T follicular helper cell (primary cell): ENCODE measurements at regions not wholly inside any gene's neighbourhood (a gene's known extent, or its start where the extent isn't known, plus 50 kb on each side); places are given as distances from the start of the nearest gene placed in this dataset.

Experiments used
- DNase-seq: peaks from one replicate; pipeline ENCODE4 v3.0.0-alpha.2; 2020; ENCODE audit warnings: low read depth

- no peak for DNase-seq
Observed at GRCh38 chr3:150268426-150269391, 139.4 kb upstream of the TSC22D2 start.

GRCh38 chr3:150267288-150267687, 140.8 kb upstream of the TSC22D2 start:
- DNase-seq = no peak

DNA sequence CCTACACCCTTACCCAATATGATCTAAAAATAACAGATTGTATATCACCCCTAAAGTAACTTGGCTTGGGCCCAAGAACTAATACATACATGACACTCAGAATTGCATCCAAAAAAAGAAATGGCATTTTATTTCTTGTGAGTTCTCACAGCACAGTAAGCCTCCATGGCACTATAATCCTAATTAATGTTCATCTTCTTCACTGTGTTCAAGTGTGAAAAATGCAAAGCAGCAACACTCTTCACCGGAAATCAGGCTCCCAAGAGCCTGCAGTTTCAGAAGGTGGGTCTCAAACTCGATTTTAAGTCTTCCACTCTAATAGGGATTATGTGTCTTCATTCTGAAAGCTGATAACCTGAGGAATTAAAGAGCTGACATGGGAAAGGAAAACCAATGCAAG, 142.8 kb upstream of the TSC22D2 start:
- no peak for DNase-seq

- no peak for DNase-seq
Observed at GRCh38 chr3:150264561-150265279, 143.4 kb upstream of the TSC22D2 start.

DNA sequence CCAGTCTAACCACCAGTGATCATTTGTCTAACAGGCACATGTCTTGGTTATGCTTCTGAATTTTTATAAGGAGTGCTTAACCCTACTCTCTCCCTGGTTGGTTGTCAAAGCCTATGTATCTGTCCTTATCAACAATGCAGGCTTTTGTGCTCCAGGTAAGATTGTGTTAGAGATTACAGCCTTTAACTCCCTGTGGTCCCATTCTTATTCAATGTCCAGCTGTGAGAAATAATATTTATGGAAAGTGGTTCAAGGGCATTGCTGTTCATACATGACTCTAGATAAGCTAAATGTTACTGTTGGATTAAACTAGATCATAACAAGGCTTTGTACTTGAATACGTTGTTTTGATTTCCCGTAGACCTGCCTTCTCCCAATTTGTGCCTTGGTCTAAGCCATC, 146.1 kb upstream of the TSC22D2 start:
- DNase-seq = no peak

DNA sequence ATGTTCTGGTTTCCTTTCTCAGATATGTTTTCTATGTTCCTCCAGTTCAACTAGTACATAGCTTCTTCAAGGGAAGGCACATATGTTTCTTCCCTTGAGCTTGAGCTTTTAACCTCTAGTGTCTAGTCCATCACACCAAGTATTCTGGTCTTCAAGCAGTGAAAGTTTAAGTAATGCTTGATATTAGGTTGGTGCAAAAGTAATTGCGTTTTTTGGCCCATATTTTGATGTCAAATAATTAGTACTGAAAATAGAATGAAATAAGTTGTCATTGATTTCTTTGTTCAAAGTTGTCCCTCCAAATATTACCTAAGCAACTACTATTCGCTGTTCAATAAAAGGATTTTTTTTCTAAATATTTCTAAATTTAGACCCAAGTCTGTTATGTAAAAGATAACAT, 146.7 kb upstream of the TSC22D2 start:
- DNase-seq = no peak

DNA sequence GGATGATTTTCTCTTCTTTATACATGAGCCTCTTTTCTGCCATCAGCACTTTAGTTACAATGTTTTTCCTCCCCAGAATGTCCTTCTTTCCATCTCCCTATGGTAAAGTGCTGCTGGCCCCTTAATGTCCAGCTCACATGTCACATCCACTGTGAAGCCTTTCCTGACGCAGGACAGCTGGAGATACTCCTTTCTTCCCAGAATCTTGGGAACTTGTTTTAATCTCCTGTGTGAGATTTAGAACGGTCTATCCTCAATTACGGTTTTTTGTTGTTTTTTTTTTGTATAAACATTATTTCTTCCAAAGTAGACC, 147.7 kb upstream of the TSC22D2 start:
- no peak for DNase-seq

DNA sequence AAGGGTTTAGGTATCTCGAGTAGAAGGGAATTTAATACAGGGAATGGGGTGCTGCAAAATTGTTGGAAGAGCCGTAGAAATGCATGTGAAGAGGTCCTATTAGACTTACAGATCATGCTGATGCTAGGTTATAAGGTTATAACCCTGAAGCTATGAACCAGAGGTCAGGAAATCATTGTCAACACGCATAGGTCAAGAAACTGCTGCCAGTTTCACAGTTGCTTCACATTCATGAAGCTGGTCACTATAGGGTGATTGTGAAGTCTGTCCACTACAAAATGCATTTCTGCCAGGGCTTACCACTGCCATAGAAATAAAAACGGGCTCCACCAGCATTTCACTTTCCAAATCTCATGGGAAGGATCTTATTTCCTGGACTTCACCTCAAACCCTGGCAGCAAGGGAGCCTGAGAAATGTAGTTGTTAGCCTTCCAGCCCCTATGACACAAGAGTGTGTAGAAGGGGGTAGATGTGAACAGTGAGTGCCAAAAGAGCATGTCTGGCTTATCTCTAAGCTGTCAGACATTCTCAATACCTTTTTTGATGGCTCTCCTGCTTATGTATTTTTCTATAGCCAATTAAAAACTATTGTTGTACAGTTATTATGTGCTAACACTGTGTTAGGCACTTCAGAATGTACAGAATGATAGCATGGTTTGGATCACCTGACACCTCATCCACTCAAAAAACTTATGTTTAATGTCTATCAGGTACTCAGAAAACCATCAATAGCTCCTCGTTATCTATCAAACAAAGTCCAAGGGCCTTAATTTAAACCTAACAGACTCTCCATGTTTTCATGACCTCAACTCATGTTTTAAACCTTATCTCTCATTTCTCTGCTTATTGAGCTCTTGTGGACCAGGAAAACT, 148.3 kb upstream of the TSC22D2 start:
- no peak for DNase-seq

DNA sequence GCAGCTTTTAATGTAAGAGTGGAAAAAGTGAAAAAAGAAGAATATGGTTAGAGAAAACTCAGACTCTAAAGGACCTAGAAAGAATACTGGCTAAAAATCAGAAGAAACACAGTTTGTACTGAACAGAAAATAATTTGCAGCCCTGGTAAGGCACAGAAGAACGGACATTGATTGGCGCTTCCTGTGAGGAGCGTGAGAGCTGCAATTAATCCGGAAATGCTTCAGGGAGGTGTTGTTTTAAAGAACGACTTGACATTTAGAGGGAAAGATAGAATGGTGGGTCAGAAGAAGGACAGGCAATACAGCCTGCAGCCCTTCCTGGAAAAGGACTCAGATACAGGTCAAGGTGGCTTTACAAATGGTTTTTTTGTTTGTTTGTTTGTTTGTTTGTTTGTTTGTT, 151.3 kb upstream of the TSC22D2 start:
- DNase-seq = no peak

DNA sequence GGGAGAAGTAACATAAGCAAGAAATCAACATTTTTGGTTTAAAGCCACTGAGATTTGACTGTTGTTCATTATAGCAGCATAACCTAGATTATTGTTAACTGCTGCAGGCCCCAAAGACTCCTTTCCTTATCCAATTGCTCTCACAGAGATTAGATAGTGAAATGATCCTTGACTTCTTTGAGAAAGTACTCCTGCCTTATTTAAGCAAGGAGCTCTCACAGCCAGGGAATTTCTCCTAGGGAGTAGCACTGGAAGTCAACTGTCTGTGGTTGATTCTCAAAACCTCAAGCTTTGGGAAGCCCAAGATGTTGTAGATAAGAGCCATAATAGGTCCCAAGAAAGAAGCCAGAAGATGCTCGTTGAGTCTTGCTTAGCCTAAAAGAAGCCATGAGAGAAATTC, 151.8 kb upstream of the TSC22D2 start:
- DNase-seq = no peak

DNA sequence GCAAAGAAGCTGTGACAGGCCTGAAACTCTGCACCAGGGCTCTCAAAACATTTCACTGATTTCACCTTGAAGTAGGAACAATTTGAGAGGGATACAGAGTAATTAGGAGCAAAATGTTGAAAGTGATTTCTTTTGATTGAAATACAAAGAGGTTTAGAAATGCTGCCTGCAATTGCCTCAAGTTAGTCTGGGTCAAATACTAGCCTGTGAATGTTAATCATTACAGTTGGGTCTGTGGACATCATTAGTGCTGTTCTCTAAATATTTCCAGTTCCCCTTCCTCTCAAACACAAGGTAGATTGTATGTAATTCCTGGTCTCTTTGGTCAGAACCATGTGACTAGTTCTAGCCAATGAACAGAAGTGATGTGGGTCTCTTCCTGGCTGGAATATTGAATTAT, 152.3 kb upstream of the TSC22D2 start:
- DNase-seq = no peak

GRCh38 chr3:150255413-150255812, 152.7 kb upstream of the TSC22D2 start:
- no peak for DNase-seq

- no peak for DNase-seq
Observed at GRCh38 chr3:150254309-150254708, 153.8 kb upstream of the TSC22D2 start.

DNA sequence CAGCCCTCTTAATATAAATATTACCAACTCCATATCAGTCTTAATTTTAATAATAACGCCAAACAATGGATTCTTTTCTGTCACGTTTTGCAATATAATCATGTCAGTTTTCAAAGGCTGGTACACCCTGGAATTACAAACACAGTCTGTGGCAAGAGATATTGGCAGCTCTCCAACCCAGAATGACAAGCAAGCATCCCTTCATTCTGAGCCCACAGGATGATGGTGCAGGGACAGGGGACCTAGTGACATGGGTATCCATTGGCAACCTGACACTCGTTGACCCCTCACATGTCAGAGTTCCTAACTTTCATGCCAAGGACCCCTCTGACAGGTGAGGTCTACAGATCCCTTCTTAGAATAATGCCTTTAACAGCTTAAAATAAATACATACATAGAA, 154.5 kb upstream of the TSC22D2 start:
- no peak for DNase-seq

GRCh38 chr3:150252462-150252861, 155.6 kb upstream of the TSC22D2 start:
- no peak for DNase-seq

DNA sequence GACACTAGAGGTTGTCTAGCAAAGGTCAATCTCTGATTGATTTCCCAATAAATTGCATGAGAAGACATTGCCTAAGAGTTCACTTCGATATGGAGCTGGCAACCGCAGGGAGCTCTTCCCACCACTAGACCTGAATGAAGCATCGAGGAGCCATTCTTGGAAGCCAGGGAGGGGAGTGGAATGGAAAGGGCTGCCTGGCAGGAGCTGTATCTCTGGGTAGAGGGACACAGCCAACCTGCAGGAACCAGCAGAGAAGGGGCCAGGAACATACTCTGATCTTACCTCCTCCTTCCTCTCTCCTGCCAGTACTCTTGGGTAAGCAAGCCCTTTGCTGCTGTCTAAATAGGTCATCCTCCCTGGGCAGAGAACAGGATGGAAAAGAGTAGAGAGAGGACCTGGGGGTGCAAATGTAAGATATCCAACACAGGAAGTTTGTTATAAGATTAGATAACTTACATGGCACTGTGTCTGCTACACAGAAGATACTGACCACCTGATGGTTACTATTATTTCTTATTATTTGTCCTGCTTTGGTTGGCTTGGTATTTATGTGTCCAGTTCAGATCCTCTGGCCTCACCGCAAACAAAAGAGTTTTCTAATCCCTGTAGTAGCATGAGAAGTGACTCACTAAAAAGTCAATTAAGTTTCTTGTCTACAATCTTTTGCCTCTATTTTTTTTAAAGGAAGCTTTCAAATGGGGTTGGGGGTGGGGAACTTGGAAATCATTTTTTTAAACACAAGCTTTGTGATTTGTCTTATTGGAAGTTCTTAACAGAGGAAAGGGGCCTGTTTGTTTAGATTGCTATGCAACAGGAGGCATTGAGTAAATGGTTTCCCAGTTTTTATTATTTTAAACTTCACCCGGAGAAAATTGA, 156.7 kb upstream of the TSC22D2 start:
- no peak for DNase-seq

GRCh38 chr3:150249779-150250470, 158.2 kb upstream of the TSC22D2 start:
- DNase-seq = no peak

DNA sequence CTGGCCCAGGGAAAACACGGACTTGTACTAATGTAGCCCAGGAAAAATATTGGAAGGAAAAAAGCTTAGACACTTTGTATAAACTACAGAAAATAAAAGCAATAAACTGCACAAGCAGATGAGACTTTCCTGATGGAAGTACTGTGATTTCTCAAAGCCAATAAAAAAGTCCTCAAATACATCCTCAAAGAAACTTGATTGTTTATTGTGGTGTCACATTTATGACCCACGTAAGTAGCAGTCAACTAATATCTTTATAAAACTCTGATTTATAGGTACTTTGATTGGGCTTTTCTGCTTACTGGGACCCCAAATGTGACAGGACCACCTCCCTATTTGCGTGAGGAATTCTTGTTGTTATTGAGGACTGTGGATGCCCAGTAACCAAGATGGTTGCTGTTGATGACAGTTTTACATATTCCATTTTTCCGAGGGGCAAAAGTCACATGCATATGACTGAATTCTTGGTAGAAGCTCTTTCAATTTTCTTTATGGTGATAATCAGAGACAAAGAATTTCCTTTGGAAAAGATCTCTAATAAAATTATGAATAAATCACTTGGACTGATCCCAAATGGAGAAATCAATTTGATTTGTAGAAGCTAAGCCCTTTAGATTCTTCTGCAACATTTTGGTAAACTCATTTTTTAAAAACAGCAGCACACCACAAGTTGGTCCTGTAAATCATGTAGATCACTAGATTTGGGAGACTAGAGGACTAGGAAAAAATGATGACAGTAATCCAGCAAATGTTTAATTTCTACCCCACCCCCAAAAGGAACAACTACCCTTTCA, 159.0 kb upstream of the TSC22D2 start:
- DNase-seq = no peak

GRCh38 chr3:150248116-150248887, 159.8 kb upstream of the TSC22D2 start:
- DNase-seq = no peak
